GM23248 (cell line): ENCODE measurements at regions not wholly inside any gene's neighbourhood (a gene's known extent, or its start where the extent isn't known, plus 50 kb on each side); places are given as distances from the start of the nearest gene placed in this dataset.

Experiments used
- EZH2 ChIP-seq: fragments of 200-600 bp; sonication (generic); IDR thresholded peaks from 2 replicates; pipeline ENCODE4 v1.6.1; 2018; ENCODE audit warnings: antibody characterized with exemption, mild to moderate bottlenecking; ENCODE audit not compliant: insufficient read depth, poor library complexity, severe bottlenecking
- EZH2phosphoT487 ChIP-seq: fragments of 200-600 bp; sonication (generic); IDR thresholded peaks from 2 replicates; pipeline ENCODE4 v1.6.1; 2018; ENCODE audit warnings: antibody characterized with exemption, moderate library complexity, mild to moderate bottlenecking, low read depth; ENCODE audit not compliant: insufficient read depth

GRCh38 chr19:28037186-28037585 lies 1175.8 kb downstream of the UQCRFS1 start:
- TF ChIP-seq EZH2 (no peak), EZH2phosphoT487 (no peak)
